HG03135 (cell line): ENCODE measurements at regions not wholly inside any gene's neighbourhood (a gene's known extent, or its start where the extent isn't known, plus 50 kb on each side); places are given as distances from the start of the nearest gene placed in this dataset.

Source experiments
- ATAC-seq: cut with Tn5 transposase; IDR thresholded peaks from one replicate; pipeline ENCODE4 v1.9.1; 2021; ENCODE audit warnings: mild to moderate bottlenecking, moderate library complexity; ENCODE audit not compliant: unreplicated experiment

GRCh38 chr6:101286146-101286545 lies 107.4 kb upstream of the GRIK2 start:
- ATAC-seq: no peak

DNA sequence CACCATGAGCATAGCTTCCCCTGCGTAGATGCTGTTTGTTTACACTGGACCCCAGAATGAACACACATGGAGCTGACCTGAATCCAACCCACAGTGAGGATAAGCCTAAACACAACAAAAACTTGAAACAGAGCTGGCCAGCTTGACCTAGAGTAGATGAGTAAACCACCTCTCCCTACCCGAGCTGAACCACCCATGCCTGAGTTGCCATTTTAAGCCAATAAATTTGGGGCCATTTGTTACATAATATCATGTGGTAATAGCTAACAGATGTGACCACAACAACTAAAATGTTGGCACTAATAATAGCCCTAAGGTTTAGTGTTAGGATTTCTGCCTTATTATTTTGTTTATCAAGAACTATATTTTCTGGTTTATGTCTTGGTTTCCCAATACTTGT lies 103.2 kb upstream of the GRIK2 start:
- no peak for ATAC-seq

GRCh38 chr6:101294051-101294638 lies 99.4 kb upstream of the GRIK2 start:
- ATAC-seq: no peak

DNA sequence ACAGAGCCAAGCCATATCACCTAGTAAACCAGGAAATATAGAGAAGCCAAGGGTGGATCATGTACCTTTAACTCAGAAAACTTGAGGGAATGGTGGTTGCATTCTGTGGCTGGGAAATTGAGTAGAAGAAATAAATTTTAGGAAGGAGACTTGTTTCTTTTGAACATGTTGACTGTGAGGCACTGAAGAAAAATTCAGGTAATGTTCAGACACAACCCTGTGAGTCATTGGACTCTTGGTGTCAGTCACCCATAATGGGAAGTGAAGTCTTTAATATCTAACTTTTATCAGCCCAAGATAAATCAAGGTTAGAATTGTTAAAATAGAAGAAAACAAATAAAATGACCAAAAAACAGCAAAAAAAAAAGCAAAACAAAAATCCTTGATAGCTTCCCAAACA lies 98.8 kb upstream of the GRIK2 start:
- no peak for ATAC-seq

- ATAC-seq: no peak
These were observed 97.1 kb upstream of the GRIK2 start for GRCh38 chr6:101296169-101296960.

DNA sequence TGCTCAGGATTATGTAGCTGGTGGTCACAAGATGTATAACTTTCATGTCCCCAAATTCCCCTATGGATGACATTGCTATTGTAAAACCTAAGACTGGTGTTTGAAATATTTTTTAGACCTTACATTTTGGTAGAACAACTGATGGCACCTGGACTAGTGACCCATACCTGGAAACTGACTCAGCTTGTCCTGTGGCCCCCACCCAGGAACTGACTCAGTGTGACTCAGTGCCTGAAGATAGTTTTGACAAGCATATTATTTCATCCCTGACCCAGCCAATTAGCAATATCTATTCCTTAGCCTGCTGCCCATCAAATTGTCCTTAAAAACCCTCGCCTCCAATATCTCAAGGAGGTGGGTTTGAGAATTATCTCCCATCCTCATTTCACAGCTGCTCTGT lies 90.9 kb upstream of the GRIK2 start:
- ATAC-seq: no peak

- no peak for ATAC-seq
These were observed 90.0 kb upstream of the GRIK2 start for GRCh38 chr6:101303495-101303894.

GRCh38 chr6:101312652-101313051 lies 80.9 kb upstream of the GRIK2 start:
- no peak for ATAC-seq

GRCh38 chr6:101322921-101323320 lies 70.6 kb upstream of the GRIK2 start:
- ATAC-seq: no peak

- ATAC-seq: no peak
These were observed 67.1 kb upstream of the GRIK2 start for GRCh38 chr6:101326411-101326810.

GRCh38 chr6:101341926-101342325 lies 51.6 kb upstream of the GRIK2 start:
- ATAC-seq: no peak
